OCI-LY3 (cell line): ENCODE measurements at regions not wholly inside any gene's neighbourhood (a gene's known extent, or its start where the extent isn't known, plus 50 kb on each side); places are given as distances from the start of the nearest gene placed in this dataset.

Experiments used
- H2AFZ ChIP-seq: fragments of 200-600, 300-600 bp; shearing (Covaris generic); 2 replicates; pipeline ENCODE4 v1.6.0; 2014; ENCODE audit warnings: antibody characterized with exemption, low read depth, low read length
- H3K27ac ChIP-seq: fragments of 200-600, 300-600 bp; sonication (generic); 2 replicates; pipeline ENCODE4 v1.5.1; 2014; ENCODE audit warnings: mild to moderate bottlenecking, low read length, moderate library complexity, mixed read lengths
- H3K27me3 ChIP-seq: fragments of 200-600, 300-600 bp; sonication (generic); 2 replicates; pipeline ENCODE4 v1.6.1; 2014; ENCODE audit warnings: low read depth, low read length, mixed read lengths
- H3K36me3 ChIP-seq: fragments of 200-600, 300-600 bp; sonication (generic); replicated peaks from 2 replicates; pipeline ENCODE3; 2014; ENCODE audit warnings: low read depth, low read length, mixed read lengths
- H3K4me1 ChIP-seq: fragments of 300-600, 200-600 bp; sonication (generic); 2 replicates; pipeline ENCODE4 v1.6.1; 2014; ENCODE audit warnings: low read length, mixed read lengths
- H3K4me2 ChIP-seq: fragments of 200-600, 300-600 bp; sonication (generic); 2 replicates; pipeline ENCODE4 v1.6.1; 2014; ENCODE audit warnings: low read length, mixed read lengths
- H3K4me3 ChIP-seq: fragments of 300-600, 200-600 bp; sonication (generic); 2 replicates; pipeline ENCODE4 v1.5.1; 2014; ENCODE audit warnings: antibody characterized with exemption, mild to moderate bottlenecking, low read length, moderate library complexity
- H3K79me2 ChIP-seq: fragments of 300-600, 200-600 bp; shearing (Covaris generic); 2 replicates; pipeline ENCODE4 v1.6.1; 2014; ENCODE audit warnings: mild to moderate bottlenecking, low read length, mixed read lengths
- H3K9ac ChIP-seq: fragments of 300-600, 200-600 bp; shearing (Covaris generic); 2 replicates; pipeline ENCODE4 v1.6.0; 2014; ENCODE audit warnings: mild to moderate bottlenecking, low read length, moderate library complexity
- H3K9me3 ChIP-seq: fragments of 200-600, 300-600 bp; shearing (Covaris generic); 2 replicates; pipeline ENCODE4 v1.6.1; 2014; ENCODE audit warnings: low read length, mixed read lengths; ENCODE audit not compliant: insufficient read depth
- H4K20me1 ChIP-seq: fragments of 200-600, 300-600 bp; sonication (generic); 2 replicates; pipeline ENCODE4 v1.6.1; 2016; ENCODE audit warnings: low read length, mixed read lengths; ENCODE audit not compliant: insufficient read depth
- EZH2phosphoT487 ChIP-seq: fragments of 200-600 bp; shearing (Covaris generic); IDR thresholded peaks from 2 replicates; pipeline ENCODE4 v1.6.1; 2018; ENCODE audit warnings: antibody characterized with exemption, mixed run types, low read depth
- TF ChIP-seq, protein P1 (sequence below): fragments of 200-600, 300-600 bp; sonication (generic); IDR thresholded peaks from 2 replicates; pipeline ENCODE4 v1.5.1; 2014; ENCODE audit warnings: antibody characterized with exemption, low read length, low read depth

DNA sequence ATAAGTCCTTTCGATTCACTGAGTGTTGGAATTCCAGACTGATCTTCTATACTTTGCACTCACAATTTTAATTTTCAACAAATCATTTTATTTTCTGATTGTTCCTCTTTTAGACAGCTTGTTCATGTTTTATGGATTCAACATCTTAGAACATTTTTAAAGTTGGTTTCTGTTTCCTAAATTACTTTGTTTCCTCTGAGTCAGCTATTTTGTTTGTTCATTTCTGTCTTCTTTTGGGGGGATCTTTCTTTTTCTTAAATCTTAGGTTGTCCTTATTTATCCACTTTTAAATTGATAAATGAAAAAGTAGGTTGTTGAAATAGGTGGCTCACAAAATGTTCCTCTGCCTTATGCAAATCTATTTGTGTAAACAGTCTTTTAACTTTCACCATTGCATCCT, 160.0 kb downstream of the GALC start:
- no peaks in the 10 kb centered on the region for H4K20me1 ChIP-seq
- H3K9me3 ChIP-seq = no peaks in the 10 kb centered on the region
- no peaks in the 10 kb centered on the region for H3K4me1 ChIP-seq
- H3K36me3 ChIP-seq = no peaks in the 10 kb centered on the region
- no peak overlapping the region for H2AFZ ChIP-seq
- H3K27ac ChIP-seq = no peak overlapping the region
- TF ChIP-seq EZH2phosphoT487 = no peak
- TF ChIP-seq, protein P1, sequence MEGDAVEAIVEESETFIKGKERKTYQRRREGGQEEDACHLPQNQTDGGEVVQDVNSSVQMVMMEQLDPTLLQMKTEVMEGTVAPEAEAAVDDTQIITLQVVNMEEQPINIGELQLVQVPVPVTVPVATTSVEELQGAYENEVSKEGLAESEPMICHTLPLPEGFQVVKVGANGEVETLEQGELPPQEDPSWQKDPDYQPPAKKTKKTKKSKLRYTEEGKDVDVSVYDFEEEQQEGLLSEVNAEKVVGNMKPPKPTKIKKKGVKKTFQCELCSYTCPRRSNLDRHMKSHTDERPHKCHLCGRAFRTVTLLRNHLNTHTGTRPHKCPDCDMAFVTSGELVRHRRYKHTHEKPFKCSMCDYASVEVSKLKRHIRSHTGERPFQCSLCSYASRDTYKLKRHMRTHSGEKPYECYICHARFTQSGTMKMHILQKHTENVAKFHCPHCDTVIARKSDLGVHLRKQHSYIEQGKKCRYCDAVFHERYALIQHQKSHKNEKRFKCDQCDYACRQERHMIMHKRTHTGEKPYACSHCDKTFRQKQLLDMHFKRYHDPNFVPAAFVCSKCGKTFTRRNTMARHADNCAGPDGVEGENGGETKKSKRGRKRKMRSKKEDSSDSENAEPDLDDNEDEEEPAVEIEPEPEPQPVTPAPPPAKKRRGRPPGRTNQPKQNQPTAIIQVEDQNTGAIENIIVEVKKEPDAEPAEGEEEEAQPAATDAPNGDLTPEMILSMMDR = no peak
- no peak overlapping the region for H3K4me3 ChIP-seq
- no peak overlapping the region for H3K4me2 ChIP-seq
- no peaks in the 10 kb centered on the region for H3K27me3 ChIP-seq
- H3K79me2 ChIP-seq = no peaks in the 10 kb centered on the region
- H3K9ac ChIP-seq = no peak overlapping the region

DNA sequence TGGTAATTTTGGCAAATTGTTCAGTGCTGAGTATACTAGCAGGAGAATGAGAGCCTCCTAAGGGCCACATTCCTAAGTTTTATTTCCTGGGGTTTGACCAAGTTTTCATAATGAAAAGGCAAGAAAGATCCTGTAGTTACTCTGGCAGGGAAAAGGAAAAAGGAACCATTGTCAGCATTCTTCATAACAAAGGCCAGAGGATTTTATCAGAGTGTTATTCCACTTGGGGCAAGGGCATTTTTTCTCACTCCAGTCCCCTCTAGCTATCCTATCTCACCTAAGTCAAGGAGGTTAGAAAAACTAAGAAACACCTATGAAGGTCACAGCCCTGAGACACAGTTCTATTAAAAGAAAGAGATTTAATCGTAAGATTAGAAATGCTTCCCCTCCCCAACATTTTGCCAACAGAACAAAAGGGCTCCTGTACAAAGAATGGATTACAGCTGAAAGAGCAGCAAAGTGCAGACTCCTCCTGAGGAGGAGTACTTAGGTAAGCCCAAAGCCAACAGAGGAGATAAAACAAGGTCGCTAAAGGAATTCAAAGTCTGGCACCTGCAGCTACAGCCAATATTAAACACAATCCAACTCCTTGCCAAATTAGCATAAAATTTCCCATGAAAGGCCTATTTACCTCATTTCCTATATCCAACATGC, 162.4 kb downstream of the GALC start:
- TF ChIP-seq, protein P1 = no peak
- TF ChIP-seq EZH2phosphoT487 = no peak
- Histone ChIP-seq H2AFZ (no peak overlapping the region), H3K9ac (no peak overlapping the region), H3K79me2 (no peaks in the 10 kb centered on the region), H3K27me3 (no peaks in the 10 kb centered on the region), H3K4me2 (no peak overlapping the region), H3K27ac (no peak overlapping the region), H4K20me1 (no peaks in the 10 kb centered on the region), H3K4me3 (no peak overlapping the region), H3K9me3 (no peaks in the 10 kb centered on the region), H3K4me1 (no peaks in the 10 kb centered on the region), H3K36me3 (no peaks in the 10 kb centered on the region)

DNA sequence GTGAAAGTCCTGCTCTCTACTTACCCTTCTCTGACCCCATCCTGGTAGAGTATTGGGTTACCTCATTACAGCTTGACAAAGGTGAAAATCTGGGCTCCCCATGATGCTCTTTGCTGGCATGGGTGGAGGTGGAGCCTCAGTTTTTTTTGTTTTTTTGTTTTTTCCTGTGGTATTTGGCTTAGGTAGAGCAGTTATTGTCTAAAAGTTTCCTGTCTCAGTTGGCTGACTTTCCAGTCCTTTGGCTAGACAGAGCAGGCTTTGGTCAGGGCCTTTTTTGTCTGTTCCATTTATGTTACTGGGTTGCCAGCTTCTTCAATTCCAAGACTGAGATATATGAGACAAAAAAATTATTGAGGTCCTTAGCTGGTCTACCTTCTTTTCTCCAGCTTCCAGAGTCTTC, 163.4 kb downstream of the GALC start:
- H3K36me3 ChIP-seq = no peaks in the 10 kb centered on the region
- H4K20me1 ChIP-seq = no peaks in the 10 kb centered on the region
- no peaks in the 10 kb centered on the region for H3K9me3 ChIP-seq
- H3K9ac ChIP-seq = no peak overlapping the region
- no peak overlapping the region for H3K27ac ChIP-seq
- no peaks in the 10 kb centered on the region for H3K27me3 ChIP-seq
- H3K4me2 ChIP-seq = no peak overlapping the region
- H3K4me1 ChIP-seq = no peaks in the 10 kb centered on the region
- no peak overlapping the region for H3K4me3 ChIP-seq
- H3K79me2 ChIP-seq = no peaks in the 10 kb centered on the region
- H2AFZ ChIP-seq = no peak overlapping the region
- TF ChIP-seq, protein P1 = no peak
- no peak for TF ChIP-seq EZH2phosphoT487

DNA sequence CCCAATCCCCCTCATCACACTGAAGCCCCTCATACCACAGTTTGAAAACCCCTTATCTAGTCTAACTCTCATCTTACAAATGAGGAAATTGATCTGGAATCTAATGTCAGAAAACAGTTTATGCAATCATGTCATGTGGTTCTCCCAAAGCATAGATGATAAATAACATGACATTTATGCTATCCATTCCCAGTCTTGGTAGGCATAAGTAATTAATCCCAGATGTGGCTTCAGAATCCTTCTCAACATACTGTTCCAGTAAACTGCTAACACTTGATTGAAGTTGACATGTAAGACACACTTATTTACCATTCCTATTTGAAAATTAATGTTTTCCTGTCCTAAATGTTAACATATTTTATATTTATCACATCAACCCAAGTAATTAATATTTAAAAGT, 168.7 kb downstream of the GALC start:
- Histone ChIP-seq H3K27me3 (no peaks in the 10 kb centered on the region), H3K4me1 (no peaks in the 10 kb centered on the region), H4K20me1 (no peaks in the 10 kb centered on the region), H3K9ac (no peak overlapping the region), H3K9me3 (no peaks in the 10 kb centered on the region), H3K4me2 (no peak overlapping the region), H2AFZ (no peak overlapping the region), H3K4me3 (no peak overlapping the region), H3K27ac (no peak overlapping the region), H3K79me2 (no peaks in the 10 kb centered on the region), H3K36me3 (no peaks in the 10 kb centered on the region)
- TF ChIP-seq, protein P1 = no peak
- no peak for TF ChIP-seq EZH2phosphoT487
